ENCODE measurements at regions not wholly inside any gene's neighbourhood (a gene's known extent, or its start where the extent isn't known, plus 50 kb on each side); places are given as distances from the start of the nearest gene placed in this dataset.
"Not testable (repeated sequence)": the region's sequence is repeated elsewhere in the genome, so short reads cannot be mapped to it uniquely, and the experiment has no call there.

DNA sequence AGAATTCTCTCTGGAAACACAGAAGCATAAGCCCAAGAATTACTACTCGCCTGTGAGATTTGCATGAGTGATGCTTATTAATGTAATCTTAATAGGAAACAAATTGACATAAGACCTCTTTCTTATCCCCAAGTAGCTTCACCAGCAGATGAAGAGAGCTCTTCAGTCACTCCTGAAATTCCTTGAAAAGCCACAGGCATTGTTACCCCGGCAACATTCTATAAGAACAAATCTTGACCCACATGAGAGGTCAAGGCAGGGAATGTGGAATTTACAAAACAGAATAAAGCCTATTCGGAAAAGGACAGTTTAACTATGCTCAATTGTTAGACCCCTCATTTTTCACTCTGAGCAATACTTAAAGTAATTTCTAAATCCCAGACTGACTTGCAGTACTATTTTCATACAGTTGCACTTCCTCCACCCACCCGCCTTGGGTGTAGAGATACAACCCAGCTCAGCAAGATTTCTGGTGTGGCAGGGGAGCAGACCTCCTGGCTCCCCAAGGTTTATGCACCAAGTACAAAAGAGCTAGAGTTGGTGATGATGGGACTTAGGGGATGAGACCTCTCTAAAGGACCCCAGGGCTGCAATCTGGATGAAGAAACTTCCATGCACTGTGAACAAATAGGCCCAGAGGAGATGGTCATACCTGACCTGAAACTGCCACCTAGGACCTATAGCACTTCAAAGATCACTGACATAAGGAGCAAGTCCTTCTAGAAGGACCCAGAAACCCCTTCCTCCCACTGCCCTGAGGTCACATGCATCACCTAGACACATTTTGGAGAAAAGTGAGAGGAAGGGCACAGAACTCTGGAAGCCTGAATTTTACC is 242.1 kb downstream of the ZNF608 start:
- Histone ChIP-seq H3K4me3 (ENCODE audit: low read length) (no peak overlapping the region), H3K27me3 (ENCODE audit: control insufficient read depth, insufficient read depth, low read length) (no peaks in the 10 kb centered on the region), H3K9ac (ENCODE audit: low read length) (no peak overlapping the region), H3K9me3 (ENCODE audit: control insufficient read depth, low read length) (no peaks in the 10 kb centered on the region), H3K36me3 (ENCODE audit: control insufficient read depth, insufficient read depth, low read length) (no peaks in the 10 kb centered on the region), H3K4me1 (ENCODE audit: control insufficient read depth, insufficient read depth, low read length) (no peaks in the 10 kb centered on the region)

- no peaks in the 10 kb centered on the region for H3K9me3 ChIP-seq (ENCODE audit: control insufficient read depth, low read length)
- H3K9ac ChIP-seq (ENCODE audit: low read length) = no peak overlapping the region
- H3K36me3 ChIP-seq (ENCODE audit: control insufficient read depth, insufficient read depth, low read length) = no peaks in the 10 kb centered on the region
- H3K27me3 ChIP-seq (ENCODE audit: control insufficient read depth, insufficient read depth, low read length) = no peaks in the 10 kb centered on the region
- no peaks in the 10 kb centered on the region for H3K4me1 ChIP-seq (ENCODE audit: control insufficient read depth, insufficient read depth, low read length)
- no peak overlapping the region for H3K4me3 ChIP-seq (ENCODE audit: low read length)
Observed at GRCh38 chr5:124502551-124502950, 243.9 kb downstream of the ZNF608 start.

GRCh38 chr5:124499818-124500217 is 246.6 kb downstream of the ZNF608 start:
- H3K9ac ChIP-seq (ENCODE audit: low read length); H3K27me3 ChIP-seq (ENCODE audit: control insufficient read depth, insufficient read depth, low read length); H3K9me3 ChIP-seq (ENCODE audit: control insufficient read depth, low read length); H3K4me1 ChIP-seq (ENCODE audit: control insufficient read depth, insufficient read depth, low read length); H3K4me3 ChIP-seq (ENCODE audit: low read length); H3K36me3 ChIP-seq (ENCODE audit: control insufficient read depth, insufficient read depth, low read length): not testable (repeated sequence)

DNA sequence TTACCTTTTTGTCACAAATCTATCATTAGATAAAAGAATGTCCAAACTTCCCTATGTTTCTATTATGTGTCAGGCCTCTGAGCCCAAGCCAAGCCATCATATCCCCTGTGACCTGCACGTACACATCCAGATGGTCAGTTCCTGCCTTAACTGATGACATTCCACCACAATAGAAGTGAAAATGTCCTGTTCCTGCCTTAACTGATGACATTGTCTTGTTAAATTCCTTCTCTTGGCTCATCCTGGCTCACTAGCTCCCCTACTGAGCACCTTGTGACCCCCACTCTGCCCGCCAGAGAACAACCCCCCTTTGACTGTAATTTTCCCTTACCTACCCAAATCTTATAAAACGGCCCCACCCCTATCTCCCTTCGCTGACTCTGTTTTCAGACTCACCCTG is 249.5 kb downstream of the ZNF608 start:
- not testable (repeated sequence) for H3K27me3 ChIP-seq (ENCODE audit: control insufficient read depth, insufficient read depth, low read length); H3K9me3 ChIP-seq (ENCODE audit: control insufficient read depth, low read length); H3K36me3 ChIP-seq (ENCODE audit: control insufficient read depth, insufficient read depth, low read length); H3K4me3 ChIP-seq (ENCODE audit: low read length); H3K9ac ChIP-seq (ENCODE audit: low read length); H3K4me1 ChIP-seq (ENCODE audit: control insufficient read depth, insufficient read depth, low read length)

- H3K9ac ChIP-seq (ENCODE audit: low read length) = no peak overlapping the region
- H3K27me3 ChIP-seq (ENCODE audit: control insufficient read depth, insufficient read depth, low read length) = no peaks in the 10 kb centered on the region
- no peaks in the 10 kb centered on the region for H3K9me3 ChIP-seq (ENCODE audit: control insufficient read depth, low read length)
- H3K4me3 ChIP-seq (ENCODE audit: low read length) = no peak overlapping the region
- no peaks in the 10 kb centered on the region for H3K4me1 ChIP-seq (ENCODE audit: control insufficient read depth, insufficient read depth, low read length)
- no peaks in the 10 kb centered on the region for H3K36me3 ChIP-seq (ENCODE audit: control insufficient read depth, insufficient read depth, low read length)
Observed at GRCh38 chr5:124494540-124495116, 251.8 kb downstream of the ZNF608 start.

GRCh38 chr5:124492444-124493224 is 253.8 kb downstream of the ZNF608 start:
- H3K27me3 ChIP-seq (ENCODE audit: control insufficient read depth, insufficient read depth, low read length) = no peaks in the 10 kb centered on the region
- no peaks in the 10 kb centered on the region for H3K36me3 ChIP-seq (ENCODE audit: control insufficient read depth, insufficient read depth, low read length)
- no peak overlapping the region for H3K9ac ChIP-seq (ENCODE audit: low read length)
- H3K9me3 ChIP-seq (ENCODE audit: control insufficient read depth, low read length) = no peaks in the 10 kb centered on the region
- H3K4me1 ChIP-seq (ENCODE audit: control insufficient read depth, insufficient read depth, low read length) = no peaks in the 10 kb centered on the region
- no peak overlapping the region for H3K4me3 ChIP-seq (ENCODE audit: low read length)

GRCh38 chr5:124490315-124490714 is 256.1 kb downstream of the ZNF608 start:
- H3K4me3 ChIP-seq (ENCODE audit: low read length); H3K9ac ChIP-seq (ENCODE audit: low read length); H3K36me3 ChIP-seq (ENCODE audit: control insufficient read depth, insufficient read depth, low read length): not testable (repeated sequence)

DNA sequence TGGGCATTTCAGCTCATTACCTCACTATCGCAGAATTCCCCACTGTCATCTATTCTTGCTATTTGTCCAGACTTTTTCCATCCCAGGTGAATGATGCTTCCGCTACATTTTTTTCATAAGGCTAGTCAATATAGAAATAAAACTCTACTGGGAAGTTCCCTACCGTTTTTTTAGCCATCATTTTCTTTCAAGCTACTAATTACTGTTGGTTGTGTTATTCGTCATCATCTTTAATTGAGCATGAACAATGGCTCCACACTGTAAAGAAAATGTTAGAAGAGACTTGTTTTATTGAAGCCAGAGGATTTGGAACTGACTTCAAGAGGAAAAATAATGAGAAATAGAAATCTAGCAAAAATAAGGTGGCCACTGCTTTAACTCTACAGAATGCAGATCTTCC is 265.0 kb downstream of the ZNF608 start:
- H3K4me1 ChIP-seq (ENCODE audit: control insufficient read depth, insufficient read depth, low read length) = no peaks in the 10 kb centered on the region
- no peaks in the 10 kb centered on the region for H3K36me3 ChIP-seq (ENCODE audit: control insufficient read depth, insufficient read depth, low read length)
- no peak overlapping the region for H3K9ac ChIP-seq (ENCODE audit: low read length)
- H3K27me3 ChIP-seq (ENCODE audit: control insufficient read depth, insufficient read depth, low read length) = no peaks in the 10 kb centered on the region
- no peaks in the 10 kb centered on the region for H3K9me3 ChIP-seq (ENCODE audit: control insufficient read depth, low read length)
- no peak overlapping the region for H3K4me3 ChIP-seq (ENCODE audit: low read length)

More at GRCh38 chr5:124490315-124490714, 256.1 kb downstream of the ZNF608 start:
- not testable (repeated sequence) for H3K27me3 ChIP-seq (ENCODE audit: control insufficient read depth, insufficient read depth, low read length); H3K9me3 ChIP-seq (ENCODE audit: control insufficient read depth, low read length); H3K4me1 ChIP-seq (ENCODE audit: control insufficient read depth, insufficient read depth, low read length)

DNA sequence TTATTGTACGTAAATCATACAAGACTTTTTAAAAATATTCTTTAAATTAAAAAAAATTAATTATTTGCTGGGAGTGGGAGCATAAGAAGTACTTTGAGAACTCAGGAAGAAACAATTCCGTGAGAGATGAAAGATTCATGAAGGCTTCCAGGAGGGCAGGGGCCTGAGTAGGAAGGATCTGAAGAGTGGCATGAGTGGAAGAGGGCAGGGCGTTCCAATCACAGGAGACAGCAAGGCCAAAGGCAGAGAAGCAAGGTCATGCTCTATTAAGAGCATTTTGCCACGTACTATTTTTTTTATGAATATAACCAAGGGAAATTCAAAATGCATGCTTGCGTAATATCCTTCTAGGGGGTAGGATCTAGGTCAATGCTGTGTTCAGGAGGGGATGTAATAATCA is 265.5 kb downstream of the ZNF608 start:
- Histone ChIP-seq H3K27me3 (ENCODE audit: control insufficient read depth, insufficient read depth, low read length) (no peaks in the 10 kb centered on the region), H3K4me1 (ENCODE audit: control insufficient read depth, insufficient read depth, low read length) (no peaks in the 10 kb centered on the region)

DNA sequence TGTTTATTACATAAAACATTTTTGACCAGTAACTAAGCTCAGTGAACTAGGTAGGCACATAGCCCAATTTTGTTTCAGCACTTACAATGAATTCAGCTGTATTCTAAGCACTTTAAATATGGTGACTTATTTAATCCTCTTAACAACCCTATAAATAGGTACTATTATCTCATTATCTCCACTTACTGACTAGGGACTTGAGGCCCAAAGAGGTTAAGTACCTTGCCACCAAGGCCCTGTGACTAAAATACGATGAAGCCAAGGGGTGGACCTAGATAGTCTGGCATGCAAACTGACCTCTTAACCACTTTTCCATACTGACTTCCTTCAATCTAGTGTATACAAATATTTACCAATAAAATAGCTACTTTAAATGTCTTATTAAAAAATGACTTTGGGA is 266.4 kb downstream of the ZNF608 start:
- H3K9me3 ChIP-seq (ENCODE audit: control insufficient read depth, low read length) = no peaks in the 10 kb centered on the region
- no peaks in the 10 kb centered on the region for H3K27me3 ChIP-seq (ENCODE audit: control insufficient read depth, insufficient read depth, low read length)
- H3K9ac ChIP-seq (ENCODE audit: low read length) = no peak overlapping the region
- no peak overlapping the region for H3K4me3 ChIP-seq (ENCODE audit: low read length)
- no peaks in the 10 kb centered on the region for H3K4me1 ChIP-seq (ENCODE audit: control insufficient read depth, insufficient read depth, low read length)
- H3K36me3 ChIP-seq (ENCODE audit: control insufficient read depth, insufficient read depth, low read length) = no peaks in the 10 kb centered on the region

More for the DNA sequence above, 265.5 kb downstream of the ZNF608 start:
- Histone ChIP-seq H3K9ac (ENCODE audit: low read length) (no peak overlapping the region), H3K9me3 (ENCODE audit: control insufficient read depth, low read length) (no peaks in the 10 kb centered on the region), H3K4me3 (ENCODE audit: low read length) (no peak overlapping the region), H3K36me3 (ENCODE audit: control insufficient read depth, insufficient read depth, low read length) (no peaks in the 10 kb centered on the region)

DNA sequence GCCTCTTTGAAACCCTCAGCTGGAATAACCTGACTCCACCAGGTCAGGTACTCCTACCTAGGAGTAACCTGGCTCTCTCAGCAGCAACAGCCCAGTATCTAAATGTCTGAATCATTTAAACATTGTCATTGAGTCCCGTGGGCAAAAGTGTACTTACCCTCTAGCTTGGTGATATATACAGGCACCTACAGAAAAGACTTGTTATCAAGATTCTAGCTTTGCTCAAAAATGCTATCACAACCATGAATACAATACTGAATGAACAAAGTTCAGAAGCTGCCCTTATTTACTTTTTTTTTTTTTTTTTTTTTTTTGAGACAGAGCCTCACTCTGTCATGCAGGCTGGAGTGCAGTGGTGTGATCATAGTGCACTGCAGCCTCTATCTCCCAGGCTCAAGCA is 268.2 kb downstream of the ZNF608 start:
- no peaks in the 10 kb centered on the region for H3K9me3 ChIP-seq (ENCODE audit: control insufficient read depth, low read length)
- H3K36me3 ChIP-seq (ENCODE audit: control insufficient read depth, insufficient read depth, low read length) = no peaks in the 10 kb centered on the region
- H3K9ac ChIP-seq (ENCODE audit: low read length) = no peak overlapping the region

GRCh38 chr5:124477577-124477976 is 268.9 kb downstream of the ZNF608 start:
- H3K9me3 ChIP-seq (ENCODE audit: control insufficient read depth, low read length) = no peaks in the 10 kb centered on the region
- no peak overlapping the region for H3K9ac ChIP-seq (ENCODE audit: low read length)
- no peaks in the 10 kb centered on the region for H3K27me3 ChIP-seq (ENCODE audit: control insufficient read depth, insufficient read depth, low read length)
- no peaks in the 10 kb centered on the region for H3K36me3 ChIP-seq (ENCODE audit: control insufficient read depth, insufficient read depth, low read length)
- no peak overlapping the region for H3K4me3 ChIP-seq (ENCODE audit: low read length)
- no peaks in the 10 kb centered on the region for H3K4me1 ChIP-seq (ENCODE audit: control insufficient read depth, insufficient read depth, low read length)

More for the DNA sequence above, 268.2 kb downstream of the ZNF608 start:
- no peaks in the 10 kb centered on the region for H3K4me1 ChIP-seq (ENCODE audit: control insufficient read depth, insufficient read depth, low read length)
- no peak overlapping the region for H3K4me3 ChIP-seq (ENCODE audit: low read length)
- no peaks in the 10 kb centered on the region for H3K27me3 ChIP-seq (ENCODE audit: control insufficient read depth, insufficient read depth, low read length)

All from mucosa of stomach (tissue), 1 donor.